Panc1 (cell line): ENCODE measurements at regions not wholly inside any gene's neighbourhood (a gene's known extent, or its start where the extent isn't known, plus 50 kb on each side); places are given as distances from the start of the nearest gene placed in this dataset.

Source experiments
- ATAC-seq: fragments of 200-7000 bp; cut with Tn5 transposase; 2 replicates; pipeline ENCODE4 v1.9.1; 2020; ENCODE audit warnings: mild to moderate bottlenecking, moderate library complexity
- BruUV-seq: library from RNA; stranded (reverse); fragments of 400-500 nt; replicated peaks from 2 replicates; lab custom pipeline; 2021; lab: Mats Ljungman, UMichigan
- CTCF ChIA-PET: fragments of 300-600 bp; sonication (Branson Sonifier 250); formaldehyde crosslinking; loops from one replicate; lab custom pipeline; 2022; ENCODE audit warnings: antibody characterized with exemption; lab: Charles Lee
- POLR2A ChIA-PET: fragments of 300-600 bp; sonication (Branson Sonifier 250); formaldehyde crosslinking; loops from one replicate; lab custom pipeline; 2022; ENCODE audit warnings: antibody characterized with exemption; lab: Charles Lee
- DNase-seq: peaks from one replicate; pipeline ENCODE4 v3.0.0-alpha.2; 2010; ENCODE audit warnings: low read depth, low spot score
- H3K27ac ChIP-seq: 2 replicates; pipeline ENCODE4 v1.5.1; 2011; ENCODE audit warnings: mild to moderate bottlenecking, low read length, inconsistent platforms
- H3K27me3 ChIP-seq: fragments of 200-500 bp; sonication (Bioruptor generic); 2 replicates; pipeline ENCODE4 v1.6.0; 2014; ENCODE audit warnings: low read length, inconsistent platforms; ENCODE audit not compliant: control insufficient read depth, insufficient read depth
- H3K36me3 ChIP-seq: fragments of 200-500 bp; sonication (Bioruptor generic); 2 replicates; pipeline ENCODE4 v1.5.1; 2014; ENCODE audit warnings: inconsistent platforms, mild to moderate bottlenecking, low read length, moderate library complexity; ENCODE audit not compliant: control insufficient read depth, insufficient read depth
- H3K4me1 ChIP-seq: 2 replicates; pipeline ENCODE4 v1.5.1; 2011; ENCODE audit warnings: inconsistent platforms, mild to moderate bottlenecking, low read length, moderate library complexity; ENCODE audit not compliant: control insufficient read depth, insufficient read depth
- H3K4me3 ChIP-seq, 2 experiments: 2 replicates each; pipeline ENCODE4 v1.5.1; 2011 to 2012; ENCODE audit warnings: low read depth in 2 of 2, low read length in 2 of 2, mild to moderate bottlenecking in 2 of 2, inconsistent platforms in 1 of 2, moderate library complexity in 1 of 2
- H3K9me3 ChIP-seq: fragments of 200-500 bp; sonication (Bioruptor generic); 2 replicates; pipeline ENCODE4 v1.5.1; 2014; ENCODE audit warnings: low read depth, mild to moderate bottlenecking, inconsistent platforms, low read length, moderate library complexity; ENCODE audit not compliant: control insufficient read depth, insufficient read depth
- CTCF ChIP-seq: fragments of 450-650 bp; IDR thresholded peaks from 2 replicates; pipeline ENCODE4 v1.5.1; 2017; ENCODE audit warnings: mild to moderate bottlenecking
- POLR2AphosphoS5 ChIP-seq: IDR thresholded peaks from 2 replicates; pipeline ENCODE4 v1.6.1; 2012; ENCODE audit warnings: mild to moderate bottlenecking, low read depth, low read length, moderate library complexity
- REST ChIP-seq, 2 experiments: IDR thresholded peaks; 2 replicates each; pipeline ENCODE4 v1.6.1; 2011 to 2012; ENCODE audit warnings: low read depth in 2 of 2, control low read depth in 1 of 2, low read length in 1 of 2, mild to moderate bottlenecking in 1 of 2, moderate library complexity in 1 of 2; ENCODE audit not compliant: insufficient read depth in 1 of 2
- SIN3A ChIP-seq: IDR thresholded peaks from 2 replicates; pipeline ENCODE4 v1.6.1; 2012; ENCODE audit warnings: low read depth, mild to moderate bottlenecking, low read length, moderate library complexity, borderline replicate concordance; ENCODE audit not compliant: insufficient read depth
- TCF7L2 ChIP-seq: IDR thresholded peaks from 2 replicates; pipeline ENCODE4 v1.6.1; 2011; ENCODE audit warnings: mild to moderate bottlenecking, low read depth, low read length, inconsistent platforms
- in situ Hi-C: cut with HindIII; loops from 2 replicates; pipeline ENCODE4 v1.10.0; 2016; ENCODE audit warnings: low sequenced_read_pairs, low pct_unique_long_range_greater_than_20kb
- intact Hi-C: fragments of 100-400 bp; cut with micrococcal nuclease; formaldehyde crosslinking; loops from one replicate; pipeline ENCODE4 v1.10.0; 2022; ENCODE audit not compliant: unreplicated experiment

- Histone ChIP-seq H3K36me3 (no peaks in the 10 kb centered on the region), H3K4me1 (no peaks in the 10 kb centered on the region), H3K9me3 (peaks cover 19% of the 10 kb centered on the region), H3K27me3 (no peaks in the 10 kb centered on the region), H3K27ac (no peak overlapping the region), H3K4me3 (no peak overlapping the region)
- ATAC-seq (no peak), DNase-seq (no peak)
- CTCF ChIA-PET: no interaction called here
- in situ Hi-C loops (no loop called here), intact Hi-C loops (no loop called here)
- POLR2A ChIA-PET: no interaction called here
- no TSS peak for BruUV-seq
- TF ChIP-seq SIN3A (no peak), TCF7L2 (no peak), CTCF (no peak), REST (IDR thresholded peaks at IDR 0.05; ENCODE audit: insufficient read depth in 1 of 2, low read depth in 2 of 2, low read length in 1 of 2) (no peak), POLR2AphosphoS5 (no peak)
Measured at GRCh38 chr6:99181174-99181573, 168.3 kb downstream of the FAXC start.

- in situ Hi-C loops: no loop called here
- no peak overlapping the region for H3K27ac ChIP-seq
- no peaks in the 10 kb centered on the region for H3K4me1 ChIP-seq
- no peaks in the 10 kb centered on the region for H3K36me3 ChIP-seq
- ChIA-PET POLR2A (interaction anchor here (0.7 kb wide), 1 partner anchor 1188 kb away, joined by 5 read pairs; no protein-coding TSS in a partner anchor), CTCF (no interaction called here)
- H3K9me3 ChIP-seq: peaks cover 19% of the 10 kb centered on the region
- ATAC-seq: no peak
- intact Hi-C loops: no loop called here
- no peak for TF ChIP-seq TCF7L2
- TF ChIP-seq POLR2AphosphoS5: no peak
- TF ChIP-seq SIN3A: no peak
- TF ChIP-seq CTCF: no peak
- TF ChIP-seq REST (IDR thresholded peaks at IDR 0.05; ENCODE audit: insufficient read depth in 1 of 2, low read depth in 2 of 2, low read length in 1 of 2): no peak
- no peak overlapping the region for H3K4me3 ChIP-seq
- no peaks in the 10 kb centered on the region for H3K27me3 ChIP-seq
- BruUV-seq: no TSS peak
- DNase-seq: no peak
Measured at GRCh38 chr6:99178168-99178567, 171.3 kb downstream of the FAXC start.
